Kidney glomerular epithelial cell (primary cell): ENCODE measurements at regions not wholly inside any gene's neighbourhood (a gene's known extent, or its start where the extent isn't known, plus 50 kb on each side); places are given as distances from the start of the nearest gene placed in this dataset.
A peak's percentile ranks its signal among the peaks of the same experiment; 100 is the strongest.
"Not testable (repeated sequence)": the region's sequence is repeated elsewhere in the genome, so short reads cannot be mapped to it uniquely, and the experiment has no call there.

Source experiments
- DNase-seq: peaks from one replicate; lab custom pipeline; 2025; lab: John Stamatoyannopoulos, UW

DNA sequence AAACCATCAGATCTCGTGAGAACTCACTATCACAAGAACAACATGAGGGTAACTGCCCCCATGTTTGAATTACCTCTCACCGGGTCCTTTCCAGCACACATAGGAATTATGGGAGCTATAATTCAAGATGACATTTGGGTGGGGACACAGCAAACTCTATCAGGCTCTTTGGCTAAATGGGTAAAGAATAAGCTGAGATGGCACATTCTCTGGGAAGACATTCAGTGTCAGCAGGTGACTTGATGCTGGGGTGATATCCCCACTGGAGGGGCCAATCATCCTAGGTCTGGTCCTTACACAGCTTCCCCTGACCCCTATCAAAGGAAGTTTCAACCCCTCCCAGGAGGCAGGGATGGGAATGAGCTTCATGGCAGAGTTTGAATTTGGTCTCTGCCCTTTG is 664.0 kb upstream of the EEF2KMT start:
- DNase-seq, result no peak

- no peak for DNase-seq
These were observed 660.7 kb upstream of the EEF2KMT start for GRCh38 chr16:5758281-5758680.

DNA sequence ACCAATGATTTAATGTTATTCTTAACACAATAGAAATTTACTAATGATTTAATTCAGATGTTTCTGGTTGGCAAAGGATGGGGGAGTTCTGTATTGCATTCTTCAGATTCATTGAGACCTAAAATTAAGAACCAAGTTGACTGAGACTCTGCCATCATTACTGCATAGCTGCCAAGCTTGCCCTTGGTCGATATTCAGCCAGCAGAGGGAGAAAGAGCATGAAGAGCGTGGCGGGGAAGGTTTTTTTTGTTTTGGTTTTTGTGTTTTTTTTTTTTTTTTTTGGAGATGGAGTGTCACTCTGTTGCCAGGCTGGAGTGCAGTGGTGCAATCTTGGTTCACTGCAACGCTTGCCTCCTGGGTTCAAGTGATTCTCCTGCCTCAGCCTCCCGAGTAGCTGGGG is 659.4 kb upstream of the EEF2KMT start:
- no peak for DNase-seq

GRCh38 chr16:5753381-5753780 is 655.8 kb upstream of the EEF2KMT start:
- DNase-seq, result no peak

GRCh38 chr16:5751216-5751615 is 653.6 kb upstream of the EEF2KMT start:
- no peak for DNase-seq

DNA sequence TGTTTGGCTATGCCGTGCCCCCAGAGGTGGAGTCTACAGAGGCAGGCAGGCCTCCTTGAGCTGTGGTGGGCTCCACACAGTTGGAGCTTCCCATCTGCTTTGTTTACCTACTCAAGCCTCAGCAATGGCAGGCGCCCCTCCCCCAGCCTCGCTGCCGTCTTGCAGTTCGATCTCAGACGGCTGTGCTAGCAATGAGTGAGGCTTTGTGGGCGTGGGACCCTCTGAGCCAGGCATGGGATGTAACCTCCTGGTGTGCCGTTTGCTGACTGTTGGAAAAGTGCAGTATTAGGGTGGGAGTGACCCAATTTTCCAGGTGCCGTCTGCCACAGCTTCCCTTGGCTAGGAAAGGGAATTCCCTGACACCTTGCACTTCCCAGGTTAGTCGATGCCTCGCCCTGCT is 652.8 kb upstream of the EEF2KMT start:
- DNase-seq, result not testable (repeated sequence)

DNA sequence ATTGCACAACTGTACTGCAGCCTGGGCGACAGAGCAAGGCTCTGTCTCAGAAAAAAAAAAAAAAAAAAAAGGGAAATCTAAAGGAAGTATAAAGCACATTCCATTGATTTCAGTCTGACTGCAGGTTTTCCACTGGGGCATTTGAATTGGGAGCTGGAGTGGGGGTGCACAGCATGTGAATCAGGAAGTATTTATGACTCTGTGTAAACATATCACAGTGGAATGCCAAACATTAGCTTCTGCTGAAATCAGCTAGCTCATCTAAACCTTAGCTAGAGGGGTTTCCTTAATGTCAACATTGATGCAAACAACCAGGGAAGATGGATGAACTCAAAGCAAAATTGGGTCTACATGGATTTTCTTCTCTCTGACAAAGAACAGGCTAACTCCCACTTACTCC is 641.0 kb upstream of the EEF2KMT start:
- peak; percentile 12 for DNase-seq

DNA sequence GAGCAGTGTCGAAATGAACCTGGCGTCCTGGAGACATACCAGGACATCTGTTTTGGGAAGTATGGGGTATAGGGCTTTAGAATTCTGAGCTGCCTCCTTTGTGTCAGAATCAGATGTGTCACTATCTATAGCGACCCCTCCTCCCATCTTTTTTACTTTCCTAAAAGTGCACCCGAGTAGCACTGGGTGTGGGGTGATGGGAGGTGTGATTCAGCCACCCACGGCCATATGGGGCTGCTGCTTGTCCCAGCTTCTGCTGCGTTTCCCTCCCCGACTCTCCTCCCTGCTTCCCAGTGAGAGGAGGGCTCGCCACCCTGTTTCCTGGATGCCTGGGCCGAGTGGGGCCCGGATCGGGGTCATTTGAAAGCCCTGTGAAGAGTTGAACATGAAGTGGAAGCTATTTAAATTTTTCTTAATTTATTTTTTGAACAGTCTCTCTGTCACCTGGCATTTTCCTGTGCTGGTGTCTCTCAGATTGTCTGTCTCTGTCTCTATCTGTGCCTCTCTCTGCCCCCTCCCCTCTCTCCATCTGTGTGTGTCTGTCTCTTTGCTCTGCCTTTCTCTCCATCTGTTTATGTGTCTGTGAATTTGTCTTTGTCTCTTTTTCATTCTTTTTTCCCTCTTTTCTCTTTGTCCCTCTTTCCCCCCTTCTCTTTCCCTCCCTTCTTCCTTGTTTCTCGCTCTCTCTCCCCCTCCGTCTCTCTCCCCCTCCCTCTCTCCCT is 638.8 kb upstream of the EEF2KMT start:
- no peak for DNase-seq

GRCh38 chr16:5735444-5735843 is 637.8 kb upstream of the EEF2KMT start:
- DNase-seq, result no peak

DNA sequence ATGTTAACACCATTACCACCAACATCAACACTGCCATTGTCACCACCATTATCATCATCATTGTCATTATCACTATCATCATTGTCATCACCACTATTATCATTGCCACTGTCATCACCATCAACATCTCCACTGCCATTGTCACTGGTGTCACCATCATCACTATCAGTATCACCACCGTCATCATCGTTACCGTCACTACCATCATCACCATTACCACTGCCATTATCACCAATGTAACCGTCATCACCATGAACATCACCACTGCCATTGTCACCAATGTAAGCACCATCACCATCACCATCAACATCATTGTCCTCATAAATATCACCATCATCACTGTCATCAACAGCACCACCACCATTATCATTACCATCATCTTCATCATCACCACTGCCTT is 633.2 kb upstream of the EEF2KMT start:
- no peak for DNase-seq

- no peak for DNase-seq
These were observed 624.6 kb upstream of the EEF2KMT start for GRCh38 chr16:5722116-5722619.

DNA sequence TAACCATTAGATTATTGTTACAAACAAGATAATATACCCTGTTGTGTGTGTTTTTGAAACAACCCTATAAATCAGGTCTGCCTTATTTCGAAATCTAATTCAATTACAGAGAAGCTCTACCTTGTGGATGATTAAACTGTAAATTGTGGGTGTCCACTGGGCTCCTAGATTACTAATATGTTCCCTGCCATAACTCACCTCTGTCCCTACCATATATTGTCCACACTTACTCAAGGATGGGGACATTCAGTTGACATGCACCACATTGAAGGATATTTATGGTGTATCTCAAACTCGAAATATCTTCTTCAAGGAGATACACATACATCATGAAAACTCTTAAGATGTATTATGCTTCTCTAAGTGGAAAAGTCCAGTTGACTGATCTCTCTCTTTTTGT is 617.6 kb upstream of the EEF2KMT start:
- DNase-seq, result no peak

DNA sequence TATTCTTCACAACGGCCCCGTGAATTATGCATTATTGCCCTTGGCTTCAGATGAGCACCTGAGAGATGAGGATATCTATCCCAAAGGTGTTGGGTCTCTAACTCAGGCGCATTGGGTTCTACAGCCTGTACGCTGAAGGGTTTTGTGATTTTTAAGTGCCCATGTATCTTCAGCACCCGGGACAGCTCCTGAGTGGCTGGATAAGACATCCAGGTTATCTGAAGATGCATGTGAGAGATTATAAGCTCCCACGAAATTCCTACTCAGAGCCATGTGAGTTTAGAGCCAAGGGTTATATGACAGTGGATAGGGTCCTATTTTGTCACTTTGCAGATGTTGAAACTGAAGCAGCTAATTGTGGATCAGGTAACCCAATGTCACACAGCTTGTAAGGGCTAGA is 612.3 kb upstream of the EEF2KMT start:
- DNase-seq, result peak; percentile 16

DNA sequence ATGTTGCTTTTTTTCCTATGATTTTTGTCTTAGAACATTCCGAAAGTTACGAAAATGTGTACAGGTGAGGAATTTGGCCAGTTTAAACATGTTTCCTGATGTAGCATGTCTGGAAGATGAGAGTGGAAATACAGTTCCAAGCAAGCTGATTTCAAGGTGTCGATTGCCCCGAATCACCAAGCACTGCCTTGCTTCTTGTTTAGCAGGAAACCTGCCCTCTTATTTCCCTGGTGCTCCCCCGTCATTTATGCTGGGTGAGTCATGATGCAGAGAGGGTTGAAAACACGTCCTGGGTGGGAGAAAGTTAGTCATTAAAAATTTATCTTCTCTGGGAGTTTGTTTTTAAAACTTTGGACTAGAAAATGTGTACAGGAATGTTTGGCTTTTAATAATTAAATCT is 608.6 kb upstream of the EEF2KMT start:
- DNase-seq, result peak; percentile 89

- no peak for DNase-seq
These were observed 606.7 kb upstream of the EEF2KMT start for GRCh38 chr16:5704271-5704670.

DNA sequence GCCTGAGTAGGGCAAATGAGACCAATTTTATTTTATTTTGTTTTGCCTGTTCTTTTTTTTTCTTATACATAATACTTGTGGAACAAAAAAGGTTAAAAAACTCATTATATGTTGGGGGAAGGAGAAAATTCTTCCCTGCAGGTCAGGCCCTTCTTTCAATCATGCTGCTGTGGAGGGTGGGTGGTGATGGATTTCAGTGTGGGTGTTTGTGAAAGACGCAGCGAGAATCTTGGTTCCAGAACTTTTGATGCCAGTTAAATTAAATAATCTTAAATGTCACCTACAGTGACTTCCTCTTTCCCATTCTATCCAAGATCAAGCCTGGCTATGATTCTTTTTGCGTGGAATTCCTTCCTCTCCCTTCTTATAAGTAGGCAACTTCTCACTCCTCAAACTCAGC is 595.8 kb upstream of the EEF2KMT start:
- DNase-seq, result no peak

DNA sequence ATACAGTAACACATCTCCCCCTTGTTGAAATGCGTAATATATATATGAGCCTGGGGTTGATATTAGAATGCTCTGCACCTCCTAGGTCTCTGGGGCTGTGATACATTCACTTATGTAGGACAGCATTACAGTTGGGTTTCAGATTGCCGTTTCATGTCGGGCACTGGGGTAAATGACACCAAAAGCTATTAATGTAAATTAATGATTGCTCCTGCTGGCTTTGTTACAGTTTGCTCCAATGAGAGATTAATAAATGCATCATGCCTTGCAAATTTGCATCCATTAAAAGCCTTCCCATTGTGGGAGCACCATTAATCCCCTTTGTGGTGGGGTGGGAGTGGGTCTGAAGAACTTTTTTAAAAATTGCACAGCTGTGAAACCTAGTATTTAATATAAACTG is 584.4 kb upstream of the EEF2KMT start:
- DNase-seq, result no peak

DNA sequence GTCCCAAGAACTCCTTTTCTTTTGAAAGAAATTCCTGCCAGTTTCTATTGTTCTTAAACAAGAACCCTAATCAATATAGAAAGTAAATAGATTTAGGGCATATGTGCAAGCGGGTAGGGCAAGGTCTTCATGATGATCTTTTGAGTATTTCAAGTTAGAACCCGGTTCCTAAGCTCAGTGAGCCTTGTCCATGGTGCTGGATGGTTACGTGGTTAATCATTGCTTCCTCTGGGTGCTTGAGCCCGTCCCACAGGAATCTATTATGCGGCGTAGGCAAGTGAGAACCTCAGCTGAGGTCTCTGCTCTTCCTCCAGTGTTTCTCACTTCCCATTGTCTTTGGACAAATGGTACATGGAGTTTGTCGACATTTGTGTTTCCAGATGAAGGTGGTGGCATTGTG is 580.8 kb upstream of the EEF2KMT start:
- DNase-seq, result peak; percentile 10

DNA sequence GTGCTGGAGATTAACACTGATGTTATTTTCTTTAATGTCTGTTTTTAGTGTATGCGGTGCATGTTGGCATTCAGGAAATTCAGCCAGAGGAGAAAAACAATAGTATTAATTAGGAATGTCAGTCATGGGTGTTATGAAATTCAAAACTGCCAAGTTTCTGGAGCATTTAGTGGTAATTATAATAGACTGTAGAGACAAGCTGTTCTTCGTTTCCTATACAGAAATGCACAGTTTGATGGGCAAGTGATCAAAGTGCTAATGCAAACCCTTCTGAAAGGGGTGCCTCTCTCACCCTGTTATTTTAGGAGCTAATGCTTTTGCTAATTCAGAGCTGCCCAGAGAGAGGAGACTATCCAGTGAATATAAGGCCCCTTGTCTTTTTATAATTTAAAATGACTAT is 573.8 kb upstream of the EEF2KMT start:
- no peak for DNase-seq

DNA sequence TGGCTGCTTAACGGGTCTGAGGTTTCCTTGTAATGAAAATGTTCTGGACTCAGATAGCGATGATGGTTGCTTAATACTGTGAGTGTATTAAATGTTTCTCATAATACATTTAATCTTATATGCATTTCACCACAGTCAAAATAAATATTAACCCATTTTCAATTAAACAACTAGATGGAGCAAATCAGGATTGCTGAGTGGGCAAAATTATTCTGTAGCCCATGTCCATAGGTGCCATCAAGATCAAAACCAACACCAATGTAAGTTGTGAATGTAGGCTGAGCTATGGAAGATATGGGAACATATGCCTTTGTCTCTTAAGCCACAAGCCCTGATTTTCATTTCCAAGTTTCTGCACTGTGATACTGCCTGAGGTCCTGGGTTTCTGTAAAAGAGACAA is 572.6 kb upstream of the EEF2KMT start:
- DNase-seq, result no peak

DNA sequence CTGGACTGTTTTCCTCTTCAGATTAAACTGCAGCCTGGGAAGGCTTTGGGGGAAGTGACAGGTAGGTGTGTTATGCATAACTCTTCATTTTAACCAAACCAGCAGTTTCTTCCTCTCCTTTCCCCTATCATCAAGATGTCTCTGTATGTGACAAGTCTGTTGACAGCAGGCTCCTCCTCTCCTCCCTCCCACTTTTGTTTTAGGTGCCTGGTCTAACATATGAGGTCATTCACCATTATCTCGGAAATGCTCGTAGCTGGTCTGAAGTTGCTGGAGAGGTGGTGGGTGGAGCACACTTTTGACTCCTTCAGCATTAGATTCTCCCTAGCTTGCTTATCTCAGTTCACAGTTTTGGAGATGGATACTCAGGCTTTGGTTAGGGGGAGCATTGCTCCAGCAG is 571.0 kb upstream of the EEF2KMT start:
- DNase-seq, result no peak

DNA sequence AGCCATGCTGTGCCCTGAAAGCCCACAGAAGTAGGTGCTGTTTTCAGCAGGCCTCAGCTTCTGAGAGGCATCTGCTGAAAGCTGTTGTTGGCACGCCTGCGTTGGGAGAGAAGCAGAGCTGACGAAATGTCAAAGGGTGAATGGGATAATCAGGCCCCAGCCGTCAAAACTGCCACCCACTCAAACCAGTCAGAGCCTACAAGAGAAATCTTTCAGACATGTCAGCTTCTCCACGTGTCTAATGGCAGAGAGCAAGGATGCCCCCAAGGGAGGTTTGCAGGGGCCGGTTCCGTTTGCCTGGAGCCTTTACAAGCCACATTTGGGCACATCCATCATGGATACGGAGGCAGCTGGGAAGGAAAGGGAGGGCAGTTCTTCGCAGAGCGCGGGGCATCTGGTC is 568.2 kb upstream of the EEF2KMT start:
- DNase-seq, result no peak

- DNase-seq, result no peak
These were observed 556.2 kb upstream of the EEF2KMT start for GRCh38 chr16:5653789-5654188.

- DNase-seq, result no peak
These were observed 555.4 kb upstream of the EEF2KMT start for GRCh38 chr16:5653041-5653440.
